AG04450 (cell line): ENCODE measurements at regions not wholly inside any gene's neighbourhood (a gene's known extent, or its start where the extent isn't known, plus 50 kb on each side); places are given as distances from the start of the nearest gene placed in this dataset. TPM values are rescaled to one million over a fixed set of nuclear protein-coding genes. Genes with fewer than 3 reads are reported as not detected.

Source experiments
- CTCF ChIA-PET: fragments of 300-600, 350-600 bp; formaldehyde crosslinking; extraction: SDS; loops from one replicate; lab custom pipeline; 2022; ENCODE audit warnings: antibody characterized with exemption, inconsistent platforms; lab: Charles Lee
- POLR2A ChIA-PET: fragments of 350-600 bp; formaldehyde crosslinking; extraction: SDS; loops from one replicate; lab custom pipeline; 2021; ENCODE audit warnings: antibody characterized with exemption, inconsistent platforms; lab: Yijun Ruan, JAX
- DNase-seq: peaks from one replicate; pipeline ENCODE4 v3.0.0-alpha.2; 2011; ENCODE audit warnings: low read depth, low spot score
- H3K27ac ChIP-seq: one replicate; pipeline ENCODE4 v1.5.1; 2012; ENCODE audit warnings: low read depth, low read length, control low read depth
- H3K27me3 ChIP-seq: one replicate; pipeline ENCODE4 v1.6.0; 2012; ENCODE audit warnings: low read length; ENCODE audit not compliant: control insufficient read depth, insufficient read depth
- H3K4me3 ChIP-seq: 2 replicates; pipeline ENCODE4 v1.5.1; 2011; ENCODE audit warnings: mild to moderate bottlenecking, low read depth, low read length, control low read depth
- H3K9me3 ChIP-seq: 2 replicates; pipeline ENCODE4 v1.5.1; 2012; ENCODE audit warnings: low read length; ENCODE audit not compliant: control insufficient read depth, insufficient read depth
- CTCF ChIP-seq: IDR thresholded peaks from 2 replicates; pipeline ENCODE4 v1.5.1; 2011; ENCODE audit warnings: low read depth, low read length, control low read depth, inconsistent platforms
- small RNA-seq: library from RNA; depleted of rRNA; stranded (forward); fragments of <200 nt; gene quantifications from one replicate; pipeline ENCODE3, GENCODE V24; 2012; ENCODE audit warnings: low read depth; ENCODE audit not compliant: insufficient read length

GRCh38 chr10:1807196-1807595 is 69.9 kb upstream of the ADARB2 start:
- Histone ChIP-seq H3K9me3 (peaks cover 62% of the 10 kb centered on the region), H3K4me3 (no peak overlapping the region), H3K27ac (no peak overlapping the region), H3K27me3 (no peaks in the 10 kb centered on the region)
- TF ChIP-seq CTCF, result no peak
- ChIA-PET CTCF (interaction anchor here (0.6 kb wide), 1 partner anchor 696 kb away, joined by 3 read pairs; no protein-coding TSS in a partner anchor), POLR2A (no interaction called here)
- DNase-seq, result no peak

GRCh38 chr10:1802413-1802812 is 65.1 kb upstream of the ADARB2 start:
- Histone ChIP-seq H3K27me3 (no peaks in the 10 kb centered on the region), H3K9me3 (peaks cover 67% of the 10 kb centered on the region), H3K27ac (no peak overlapping the region), H3K4me3 (no peak overlapping the region)
- POLR2A ChIA-PET, result no interaction called here
- no peak for TF ChIP-seq CTCF
- DNase-seq, result no peak
- CTCF ChIA-PET, result no interaction called here

- no peak for TF ChIP-seq CTCF
- H3K9me3 ChIP-seq, result peaks cover 38% of the 10 kb centered on the region
- H3K4me3 ChIP-seq, result no peak overlapping the region
- no peak for DNase-seq
- ChIA-PET POLR2A (no interaction called here), CTCF (no interaction called here)
- H3K27ac ChIP-seq, result no peak overlapping the region
- H3K27me3 ChIP-seq, result no peaks in the 10 kb centered on the region
Observed at GRCh38 chr10:1788401-1788800, 51.1 kb upstream of the ADARB2 start.

Small RNA genes in the stretch of these regions (small RNA-seq; reads per million reads assigned to genes)
- gene MIR6072 (not detected), gene RNU6-576P (not detected), gene RNU6-889P (not detected)
